ENCODE measurements at regions not wholly inside any gene's neighbourhood (a gene's known extent, or its start where the extent isn't known, plus 50 kb on each side); places are given as distances from the start of the nearest gene placed in this dataset.

DNA sequence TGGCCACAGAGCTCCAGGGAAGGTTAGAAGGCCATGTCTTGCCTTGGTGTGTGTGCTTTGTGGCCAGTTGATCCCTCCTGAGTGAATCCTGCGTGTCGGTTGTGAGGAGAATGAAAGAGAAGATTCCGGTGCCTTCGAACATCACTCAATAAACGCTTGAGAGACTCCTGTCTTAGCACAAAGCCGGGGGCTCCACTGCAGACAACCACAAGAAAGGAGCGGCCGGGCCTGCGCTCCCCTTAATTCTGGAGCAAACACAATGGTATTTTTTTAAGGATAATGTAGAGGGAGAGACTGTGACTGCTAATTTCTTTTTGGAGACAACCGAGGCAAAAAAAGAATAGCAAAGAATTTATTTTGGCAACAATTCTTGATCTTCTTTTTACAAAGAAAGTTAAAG is 286.8 kb upstream of the SHH start:
- Histone ChIP-seq H3K27ac (no peak overlapping the region), H3K36me3 (no peaks in the 10 kb centered on the region), H3K9me3 (peaks cover 2% of the 10 kb centered on the region), H3K27me3 (peaks cover 7% of the 10 kb centered on the region), H3K4me1 (no peaks in the 10 kb centered on the region), H3K4me3 (no peak overlapping the region)
- TF ChIP-seq, protein P1, sequence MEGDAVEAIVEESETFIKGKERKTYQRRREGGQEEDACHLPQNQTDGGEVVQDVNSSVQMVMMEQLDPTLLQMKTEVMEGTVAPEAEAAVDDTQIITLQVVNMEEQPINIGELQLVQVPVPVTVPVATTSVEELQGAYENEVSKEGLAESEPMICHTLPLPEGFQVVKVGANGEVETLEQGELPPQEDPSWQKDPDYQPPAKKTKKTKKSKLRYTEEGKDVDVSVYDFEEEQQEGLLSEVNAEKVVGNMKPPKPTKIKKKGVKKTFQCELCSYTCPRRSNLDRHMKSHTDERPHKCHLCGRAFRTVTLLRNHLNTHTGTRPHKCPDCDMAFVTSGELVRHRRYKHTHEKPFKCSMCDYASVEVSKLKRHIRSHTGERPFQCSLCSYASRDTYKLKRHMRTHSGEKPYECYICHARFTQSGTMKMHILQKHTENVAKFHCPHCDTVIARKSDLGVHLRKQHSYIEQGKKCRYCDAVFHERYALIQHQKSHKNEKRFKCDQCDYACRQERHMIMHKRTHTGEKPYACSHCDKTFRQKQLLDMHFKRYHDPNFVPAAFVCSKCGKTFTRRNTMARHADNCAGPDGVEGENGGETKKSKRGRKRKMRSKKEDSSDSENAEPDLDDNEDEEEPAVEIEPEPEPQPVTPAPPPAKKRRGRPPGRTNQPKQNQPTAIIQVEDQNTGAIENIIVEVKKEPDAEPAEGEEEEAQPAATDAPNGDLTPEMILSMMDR (IDR thresholded peaks at IDR 0.05): no peak
- no peak for TF ChIP-seq POLR2AphosphoS5 (IDR thresholded peaks at IDR 0.05)
- DNase-seq (ENCODE audit: low spot score in 2 of 2): no peak
- WGBS: 86% methylated on average over 10 of the region's 10 CpGs

DNA sequence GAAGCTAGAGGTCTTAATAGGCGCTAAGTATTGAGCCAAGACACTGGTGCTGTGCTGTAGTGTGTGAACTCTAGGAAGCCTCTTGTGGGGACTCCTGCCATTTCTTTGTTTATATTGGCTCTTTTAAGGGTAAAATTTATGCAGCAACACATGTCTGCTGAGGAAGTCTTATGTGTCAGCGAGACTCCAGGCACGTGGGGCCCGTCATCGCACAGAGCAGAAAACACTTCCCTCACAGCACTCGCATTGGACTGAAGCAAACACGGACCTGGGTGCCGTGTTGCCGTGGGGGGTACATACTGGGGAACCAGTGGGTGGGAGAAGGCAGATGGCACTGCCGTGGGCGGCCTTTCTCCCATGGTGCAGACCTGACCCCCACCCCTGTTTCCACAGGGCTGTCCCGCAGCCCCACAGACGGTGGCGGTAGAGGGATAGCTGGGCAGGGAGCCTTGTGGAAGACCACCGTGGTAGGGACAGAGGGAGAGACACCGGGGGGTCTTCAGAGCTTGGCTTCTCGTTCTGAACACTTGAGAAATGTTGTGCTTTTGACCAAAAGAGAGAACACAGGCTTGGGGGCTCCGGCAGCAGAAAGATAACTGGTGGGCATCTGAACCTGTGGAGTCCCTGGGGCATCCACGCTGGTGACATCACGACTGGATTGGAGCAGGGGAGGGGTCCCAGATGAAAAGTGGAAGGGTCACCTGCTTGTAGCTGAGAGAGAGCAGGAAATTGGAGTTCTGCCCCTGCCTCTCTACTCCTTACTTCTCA is 284.7 kb upstream of the SHH start:
- 72% methylated on average over 20 of the region's 20 CpGs for WGBS
- no peaks in the 10 kb centered on the region for H3K36me3 ChIP-seq
- DNase-seq (ENCODE audit: low spot score in 2 of 2): no peak
- peaks cover 7% of the 10 kb centered on the region for H3K27me3 ChIP-seq
- H3K4me1 ChIP-seq: no peaks in the 10 kb centered on the region
- TF ChIP-seq, protein P1 (IDR thresholded peaks at IDR 0.05): no peak
- no peak for TF ChIP-seq EP300 (IDR thresholded peaks at IDR 0.05)
- TF ChIP-seq POLR2A (IDR thresholded peaks at IDR 0.05): no peak
- TF ChIP-seq POLR2AphosphoS5 (IDR thresholded peaks at IDR 0.05): no peak
- H3K4me3 ChIP-seq: no peak overlapping the region
- no peak overlapping the region for H3K27ac ChIP-seq
- H3K9me3 ChIP-seq: peaks cover 2% of the 10 kb centered on the region

DNA sequence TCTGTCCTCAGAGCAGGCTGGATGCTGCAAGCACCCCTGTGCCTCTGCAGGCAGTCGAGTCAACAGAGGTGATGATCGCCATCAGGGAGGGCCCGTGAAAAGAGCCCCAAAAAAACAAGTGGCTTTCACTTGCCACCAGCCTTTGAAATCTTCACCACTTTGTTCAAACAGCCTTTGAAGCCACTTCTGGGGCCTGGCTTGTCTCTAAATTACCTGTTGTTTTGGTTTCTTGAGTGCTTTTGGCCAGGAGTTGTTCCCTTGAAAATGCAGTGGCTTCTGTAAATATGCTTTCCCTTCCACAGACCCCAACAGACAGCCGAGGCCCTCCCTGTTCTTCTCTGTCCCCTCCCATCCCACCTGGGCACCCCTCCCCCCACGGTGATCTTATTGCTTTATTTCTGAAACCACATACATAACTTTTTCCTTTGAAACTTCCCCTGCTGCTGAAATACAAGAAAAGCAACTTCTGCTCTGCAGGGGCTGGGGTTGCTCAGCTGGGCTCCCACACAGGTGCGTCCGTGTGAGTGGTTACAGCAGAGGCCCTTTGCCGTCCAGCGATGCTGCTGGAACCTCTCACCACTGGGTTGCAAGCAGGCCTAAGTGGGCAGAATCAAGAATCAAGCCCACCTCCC is 283.8 kb upstream of the SHH start:
- TF ChIP-seq EP300 (IDR thresholded peaks at IDR 0.05) (no peak), POLR2AphosphoS5 (IDR thresholded peaks at IDR 0.05) (no peak), POLR2A (IDR thresholded peaks at IDR 0.05) (no peak)
- TF ChIP-seq, protein P1 (IDR thresholded peaks at IDR 0.05): no peak
- Histone ChIP-seq H3K4me3 (no peak overlapping the region), H3K9me3 (peaks cover 2% of the 10 kb centered on the region), H3K27ac (no peak overlapping the region), H3K27me3 (peaks cover 7% of the 10 kb centered on the region), H3K4me1 (no peaks in the 10 kb centered on the region), H3K36me3 (no peaks in the 10 kb centered on the region)
- WGBS: 53% methylated on average over 9 of the region's 9 CpGs
- DNase-seq (ENCODE audit: low spot score in 2 of 2): no peak

DNA sequence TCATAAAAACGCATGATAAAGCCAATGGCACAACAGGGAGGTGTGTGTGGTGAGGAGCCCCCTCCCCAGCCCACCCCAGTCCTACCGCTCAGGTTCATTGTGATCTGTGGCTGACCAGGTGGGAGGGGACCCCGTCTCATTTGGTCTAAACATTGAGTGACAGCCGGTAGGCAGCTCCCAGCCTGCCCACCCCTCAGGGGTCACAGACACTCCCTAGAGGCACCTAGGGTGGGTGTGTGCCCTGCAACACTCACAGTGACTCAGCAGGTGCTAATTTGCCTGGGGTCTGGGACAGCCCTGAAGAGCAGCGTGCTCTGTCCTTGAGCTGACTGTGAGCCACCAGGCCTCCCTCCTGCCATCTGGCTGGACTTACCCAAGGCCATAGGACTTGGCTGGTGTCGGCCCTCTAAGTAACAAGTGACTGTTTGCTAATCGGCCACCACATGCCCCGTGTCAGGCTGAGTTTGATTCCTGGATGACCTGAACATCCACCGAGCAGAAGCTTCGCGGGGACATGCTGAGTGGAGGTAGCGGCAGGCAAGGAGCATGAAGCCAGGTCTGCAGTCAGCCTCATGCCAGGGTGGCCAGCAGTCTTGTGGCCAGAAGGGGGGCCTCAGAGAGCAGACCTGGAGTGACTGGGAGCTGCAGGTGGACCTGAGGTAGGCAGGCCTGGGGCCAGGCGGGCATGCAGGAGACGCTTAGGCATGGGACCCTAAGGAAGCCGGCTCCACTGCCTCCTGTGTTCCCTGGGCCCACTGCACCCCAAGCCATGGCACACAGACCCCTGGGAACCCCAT is 282.3 kb upstream of the SHH start:
- peaks cover 2% of the 10 kb centered on the region for H3K9me3 ChIP-seq
- WGBS: 82% methylated on average over 6 of the region's 15 CpGs
- no peak for TF ChIP-seq EP300 (IDR thresholded peaks at IDR 0.05)
- no peak for TF ChIP-seq POLR2AphosphoS5 (IDR thresholded peaks at IDR 0.05)
- TF ChIP-seq, protein P1 (IDR thresholded peaks at IDR 0.05): no peak
- no peak for TF ChIP-seq POLR2A (IDR thresholded peaks at IDR 0.05)
- H3K27me3 ChIP-seq: peaks cover 7% of the 10 kb centered on the region
- H3K4me1 ChIP-seq: no peaks in the 10 kb centered on the region
- no peak overlapping the region for H3K4me3 ChIP-seq
- no peak overlapping the region for H3K27ac ChIP-seq
- no peaks in the 10 kb centered on the region for H3K36me3 ChIP-seq
- DNase-seq (ENCODE audit: low spot score in 2 of 2): no peak

DNA sequence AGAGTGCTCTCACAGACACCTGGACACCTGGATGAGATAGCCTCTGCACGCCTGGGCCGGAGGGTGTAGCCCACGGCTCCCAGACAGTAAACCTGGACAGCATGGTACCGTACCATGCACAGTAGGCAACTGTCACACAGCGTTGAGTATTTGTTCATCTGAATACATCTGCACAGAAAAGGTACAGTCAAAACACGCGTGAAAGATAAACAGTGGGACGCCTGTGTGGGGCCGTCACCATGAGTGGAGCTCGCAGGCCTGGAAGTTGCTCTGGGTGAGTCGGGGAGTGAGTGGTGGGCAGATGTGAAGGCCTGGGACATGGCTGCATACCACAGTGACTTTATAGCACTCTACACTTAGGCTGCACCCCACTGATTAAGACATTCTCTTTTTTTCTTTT is 280.0 kb upstream of the SHH start:
- DNase-seq (ENCODE audit: low spot score in 2 of 2): no peak
- no peaks in the 10 kb centered on the region for H3K4me1 ChIP-seq
- 69% methylated on average over 11 of the region's 11 CpGs for WGBS
- H3K4me3 ChIP-seq: no peak overlapping the region
- no peak for TF ChIP-seq EP300 (IDR thresholded peaks at IDR 0.05)
- TF ChIP-seq POLR2AphosphoS5 (IDR thresholded peaks at IDR 0.05): no peak
- TF ChIP-seq, protein P1 (IDR thresholded peaks at IDR 0.05): no peak
- TF ChIP-seq POLR2A (IDR thresholded peaks at IDR 0.05): no peak
- peaks cover 2% of the 10 kb centered on the region for H3K9me3 ChIP-seq
- no peak overlapping the region for H3K27ac ChIP-seq
- no peaks in the 10 kb centered on the region for H3K36me3 ChIP-seq
- peaks cover 7% of the 10 kb centered on the region for H3K27me3 ChIP-seq

All from suprapubic skin (tissue), 4 donors.